ENCODE measurements at regions not wholly inside any gene's neighbourhood (a gene's known extent, or its start where the extent isn't known, plus 50 kb on each side); places are given as distances from the start of the nearest gene placed in this dataset.
A peak's percentile ranks its signal among the peaks of the same experiment; 100 is the strongest.

DNA sequence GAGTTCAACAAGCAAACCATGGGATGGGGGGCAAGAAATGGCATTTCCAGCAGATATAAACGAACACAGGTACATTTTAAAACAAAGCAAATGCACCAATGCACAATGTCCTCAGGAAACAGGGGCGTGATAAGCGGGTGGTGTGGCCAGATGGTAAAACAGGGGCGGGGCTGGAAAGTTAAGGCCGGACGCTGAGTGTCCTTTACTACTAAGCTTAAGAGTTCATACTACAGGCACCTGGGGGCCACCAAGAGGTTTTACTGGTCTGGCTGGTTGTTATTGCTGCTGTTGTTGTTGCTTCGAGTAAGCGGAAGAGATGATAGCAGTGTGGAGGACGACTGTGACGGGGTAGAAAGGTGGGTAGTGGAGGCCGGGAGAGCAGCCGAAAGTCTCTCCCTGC, 99.8 kb downstream of the ATPSCKMT start:
- H3K4ac ChIP-seq (replicated peaks; ENCODE audit: insufficient read length, low read depth, low read length), result no peak overlapping the region
- no peaks in the 10 kb centered on the region for H3K23me2 ChIP-seq (ENCODE audit: low read depth, low read length)
- H2BK15ac ChIP-seq (ENCODE audit: low read length), result no peak overlapping the region
- 86% methylated on average over 12 of the region's 12 CpGs; no CpG with 5 or more reads in 1 of the 2 experiments for WGBS, 2 experiments (ENCODE audit: extremely low coverage in 1 of 2, insufficient coverage in 1 of 2, insufficient read length in 1 of 2, insufficient replicate concordance in 2 of 2, low coverage in 1 of 2, low lambda C conversion rate in 2 of 2, missing lambda C conversion rate in 1 of 2)
- H3K23ac ChIP-seq (ENCODE audit: insufficient read length), result no peak overlapping the region
- no peaks in the 10 kb centered on the region for H3K9me3 ChIP-seq (ENCODE audit: insufficient read depth in 2 of 2, low read depth in 1 of 2, low read length in 1 of 2)
- H3K4me1 ChIP-seq (replicated peaks in 1 of 4; ENCODE audit: control insufficient read depth in 3 of 4, insufficient read depth in 4 of 4, low read length in 3 of 4), result no peaks in the 10 kb centered on the region
- H3K18ac ChIP-seq (ENCODE audit: extremely low read depth, low read length), result peak overlapping the region; percentile 26; the same call in 1 of the 2 replicates
- H3K36me3 ChIP-seq (ENCODE audit: control insufficient read depth in 2 of 4, insufficient read depth in 4 of 4, low read length in 3 of 4), result no peaks in the 10 kb centered on the region
- CTCF ChIA-PET (ENCODE audit: partially characterized antibody), result interaction anchor here (0.8 to 2.1 kb wide), 4 partner anchors 10 to 77 kb away, joined by 3 to 6 read pairs (median 4); no protein-coding TSS in a partner anchor
- no peak overlapping the region for H4K91ac ChIP-seq (replicated peaks; ENCODE audit: insufficient read length, low read length)
- H2AK5ac ChIP-seq (ENCODE audit: low read depth, low read length), result no peak overlapping the region
- no peak overlapping the region for H2BK20ac ChIP-seq (ENCODE audit: low read length)
- no peak overlapping the region for H3K9ac ChIP-seq (replicated peaks in 1 of 4; ENCODE audit: extremely low read depth in 1 of 4, low read depth in 3 of 4, low read length in 3 of 4)
- H3K79me1 ChIP-seq (ENCODE audit: low read depth, low read length), result no peaks in the 10 kb centered on the region
- no peak overlapping the region for H3K4me3 ChIP-seq (ENCODE audit: extremely low read depth in 1 of 4, insufficient read depth in 2 of 4, low read depth in 3 of 4, low read length in 4 of 4)
- peak overlapping the region; percentile 52; the same call in 1 of the 2 replicates for H2BK5ac ChIP-seq (ENCODE audit: low read depth, low read length)
- H3K27me3 ChIP-seq (replicated peaks in 1 of 4; ENCODE audit: control insufficient read depth in 3 of 4, extremely low read depth in 1 of 4, insufficient read depth in 3 of 4, low read length in 3 of 4), result no peaks in the 10 kb centered on the region
- no peaks in the 10 kb centered on the region for H3K79me2 ChIP-seq (ENCODE audit: control insufficient read depth in 1 of 2, insufficient read depth in 2 of 2, low read length in 2 of 2)
- no peak overlapping the region for H3K14ac ChIP-seq (ENCODE audit: insufficient read length)
- no peak overlapping the region for H3K4me2 ChIP-seq (ENCODE audit: insufficient read depth in 1 of 2, low read depth in 2 of 2, low read length in 2 of 2)
- H2BK120ac ChIP-seq (replicated peaks; ENCODE audit: low read depth, low read length), result no peak overlapping the region
- H3K27ac ChIP-seq (ENCODE audit: low read depth, low read length), result no peak overlapping the region
- H2BK12ac ChIP-seq (ENCODE audit: low read depth, low read length), result 0 out of 2 replicates have a peak overlapping the region, but pooled peaks have one; percentile 12
- POLR2A ChIA-PET (ENCODE audit: partially characterized antibody), result no interaction called here
- DNase-seq (ENCODE audit: low read depth in 1 of 2, low spot score in 2 of 2) (no peak), FAIRE-seq (no peak)
- H4K8ac ChIP-seq (ENCODE audit: extremely low read depth, insufficient read depth, low read length), result no peak overlapping the region
- no peak overlapping the region for H3K56ac ChIP-seq (replicated peaks; ENCODE audit: insufficient read length, low read depth, low read length)
- no peak overlapping the region for H2AFZ ChIP-seq (ENCODE audit: low read length)
- no peaks in the 10 kb centered on the region for H4K20me1 ChIP-seq (replicated peaks in 1 of 2; ENCODE audit: control insufficient read depth in 1 of 2, insufficient read depth in 2 of 2, low read length in 2 of 2)
- no peak overlapping the region for H4K5ac ChIP-seq (ENCODE audit: insufficient read length, low read depth, low read length)
- TF ChIP-seq, protein P1, sequence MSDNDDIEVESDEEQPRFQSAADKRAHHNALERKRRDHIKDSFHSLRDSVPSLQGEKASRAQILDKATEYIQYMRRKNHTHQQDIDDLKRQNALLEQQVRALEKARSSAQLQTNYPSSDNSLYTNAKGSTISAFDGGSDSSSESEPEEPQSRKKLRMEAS (IDR thresholded peaks at IDR 0.05), result no peak
- TF ChIP-seq HDAC6 (IDR thresholded peaks at IDR 0.05; ENCODE audit: low read depth, low read length), result no peak
- no peak for TF ChIP-seq SIRT6 (IDR thresholded peaks at IDR 0.05; ENCODE audit: low read length)
- TF ChIP-seq RXRA (IDR thresholded peaks at IDR 0.05; ENCODE audit: insufficient read depth, low read depth, low read length), result no peak
- no peak for TF ChIP-seq BRCA1 (IDR thresholded peaks at IDR 0.05; ENCODE audit: low read depth, low read length)
- TF ChIP-seq BCL11A (IDR thresholded peaks at IDR 0.05; ENCODE audit: low read depth in 2 of 2, low read length in 2 of 2), result no peak
- no peak for TF ChIP-seq KDM1A (IDR thresholded peaks at IDR 0.05; ENCODE audit: borderline replicate concordance, low read length)
- TF ChIP-seq, protein P2, sequence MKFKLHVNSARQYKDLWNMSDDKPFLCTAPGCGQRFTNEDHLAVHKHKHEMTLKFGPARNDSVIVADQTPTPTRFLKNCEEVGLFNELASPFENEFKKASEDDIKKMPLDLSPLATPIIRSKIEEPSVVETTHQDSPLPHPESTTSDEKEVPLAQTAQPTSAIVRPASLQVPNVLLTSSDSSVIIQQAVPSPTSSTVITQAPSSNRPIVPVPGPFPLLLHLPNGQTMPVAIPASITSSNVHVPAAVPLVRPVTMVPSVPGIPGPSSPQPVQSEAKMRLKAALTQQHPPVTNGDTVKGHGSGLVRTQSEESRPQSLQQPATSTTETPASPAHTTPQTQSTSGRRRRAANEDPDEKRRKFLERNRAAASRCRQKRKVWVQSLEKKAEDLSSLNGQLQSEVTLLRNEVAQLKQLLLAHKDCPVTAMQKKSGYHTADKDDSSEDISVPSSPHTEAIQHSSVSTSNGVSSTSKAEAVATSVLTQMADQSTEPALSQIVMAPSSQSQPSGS (IDR thresholded peaks at IDR 0.05; ENCODE audit: low read length), result no peak
